ENCODE measurements at regions not wholly inside any gene's neighbourhood (a gene's known extent, or its start where the extent isn't known, plus 50 kb on each side); places are given as distances from the start of the nearest gene placed in this dataset.

DNA sequence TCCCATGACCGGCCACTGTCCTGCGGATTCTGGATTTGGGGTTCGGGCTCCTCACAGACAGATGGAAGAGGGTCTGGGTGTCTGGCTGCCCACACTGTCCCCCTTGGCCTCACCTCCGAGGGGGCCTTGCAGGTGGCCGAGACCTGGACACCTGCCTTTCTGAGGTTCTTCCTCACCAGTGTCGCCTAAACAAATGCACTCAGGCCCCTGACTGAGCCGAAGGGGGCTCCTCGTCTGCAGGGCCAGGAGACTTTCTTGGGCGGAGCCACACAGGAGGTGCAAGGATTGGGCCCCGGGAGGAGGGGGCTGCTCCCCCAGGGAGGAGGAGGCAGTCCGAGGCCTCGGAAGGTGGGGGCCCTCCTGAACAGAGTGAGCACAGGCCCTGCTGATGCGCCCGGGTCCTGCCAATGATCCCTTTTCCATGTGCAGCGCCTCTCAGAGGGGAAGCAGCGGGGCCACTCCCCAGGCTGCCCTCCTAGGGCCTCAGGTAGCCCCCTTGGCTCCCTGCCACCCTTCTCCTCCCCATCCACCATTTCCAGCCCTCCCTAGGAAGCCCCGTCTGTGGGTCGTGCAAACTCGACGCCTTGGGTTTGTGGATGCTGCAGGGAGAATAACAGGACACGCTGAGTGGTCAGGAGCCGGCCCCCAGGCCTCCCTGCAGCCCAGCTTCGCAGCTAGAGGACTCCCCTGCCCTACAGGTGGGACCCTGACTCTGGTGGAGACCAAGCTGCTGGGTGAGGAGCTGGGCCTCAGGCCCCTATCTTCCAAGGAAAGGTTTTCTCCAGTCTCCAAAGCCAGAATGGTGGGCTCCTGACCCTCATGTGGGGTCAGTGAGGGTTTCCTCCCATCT lies 63.4 kb upstream of the ZNF469 start:
- H2BK12ac ChIP-seq (ENCODE audit: low read length in 2 of 2) = peak overlapping the region; percentile 17 to 57
- H2BK120ac ChIP-seq (ENCODE audit: low read depth, low read length) = no peak overlapping the region
- peaks cover 4% of the 10 kb centered on the region for H3K9me3 ChIP-seq (ENCODE audit: control insufficient read depth, low read length)
- peaks cover 30% of the 10 kb centered on the region for H3K4me1 ChIP-seq (ENCODE audit: control insufficient read depth, insufficient read depth, low read depth, low read length)
- H3K14ac ChIP-seq (ENCODE audit: low read length in 2 of 2) = no peak overlapping the region
- no peak overlapping the region for H3K4ac ChIP-seq (ENCODE audit: low read depth in 1 of 2, low read length in 2 of 2)
- no peak overlapping the region for H2AFZ ChIP-seq (ENCODE audit: low read depth, low read length)
- DNase-seq = no peak
- no peak overlapping the region for H3K4me2 ChIP-seq (ENCODE audit: low read length, poor library complexity, severe bottlenecking)
- WGBS = 92% methylated on average over 22 of the region's 23 CpGs
- H2BK15ac ChIP-seq (ENCODE audit: low read depth, poor library complexity, severe bottlenecking) = peak overlapping the region; percentile 54
- H3K9ac ChIP-seq (ENCODE audit: low read length) = no peak overlapping the region
- no peaks in the 10 kb centered on the region for H3K27me3 ChIP-seq (ENCODE audit: control insufficient read depth in 1 of 2, insufficient read depth in 1 of 2, low read length in 2 of 2)
- H3K23ac ChIP-seq (ENCODE audit: low read length in 2 of 2) = no peak overlapping the region
- H3K36me3 ChIP-seq (ENCODE audit: control insufficient read depth in 1 of 2, insufficient read depth in 2 of 2, low read depth in 1 of 2, low read length in 2 of 2) = no peaks in the 10 kb centered on the region
- H4K8ac ChIP-seq (ENCODE audit: low read length) = no peak overlapping the region
- H3K4me3 ChIP-seq (ENCODE audit: insufficient read depth in 1 of 2, low read depth in 1 of 2, low read length in 2 of 2) = no peak overlapping the region
- H3K27ac ChIP-seq (ENCODE audit: low read length, poor library complexity, severe bottlenecking) = no peak overlapping the region
- H3K18ac ChIP-seq (ENCODE audit: low read depth in 1 of 2, low read length in 2 of 2) = peak overlapping the region in 1 of 2 experiments; percentile 13
- H2BK5ac ChIP-seq (ENCODE audit: low read depth, low read length, poor library complexity, severe bottlenecking) = no peak overlapping the region
- peak overlapping the region; percentile 26 for H2AK5ac ChIP-seq (ENCODE audit: low read length, severe bottlenecking)
- H4K91ac ChIP-seq (ENCODE audit: low read length) = no peak overlapping the region
- H3K79me1 ChIP-seq (replicated peaks; ENCODE audit: low read length, poor library complexity, severe bottlenecking) = no peaks in the 10 kb centered on the region

DNA sequence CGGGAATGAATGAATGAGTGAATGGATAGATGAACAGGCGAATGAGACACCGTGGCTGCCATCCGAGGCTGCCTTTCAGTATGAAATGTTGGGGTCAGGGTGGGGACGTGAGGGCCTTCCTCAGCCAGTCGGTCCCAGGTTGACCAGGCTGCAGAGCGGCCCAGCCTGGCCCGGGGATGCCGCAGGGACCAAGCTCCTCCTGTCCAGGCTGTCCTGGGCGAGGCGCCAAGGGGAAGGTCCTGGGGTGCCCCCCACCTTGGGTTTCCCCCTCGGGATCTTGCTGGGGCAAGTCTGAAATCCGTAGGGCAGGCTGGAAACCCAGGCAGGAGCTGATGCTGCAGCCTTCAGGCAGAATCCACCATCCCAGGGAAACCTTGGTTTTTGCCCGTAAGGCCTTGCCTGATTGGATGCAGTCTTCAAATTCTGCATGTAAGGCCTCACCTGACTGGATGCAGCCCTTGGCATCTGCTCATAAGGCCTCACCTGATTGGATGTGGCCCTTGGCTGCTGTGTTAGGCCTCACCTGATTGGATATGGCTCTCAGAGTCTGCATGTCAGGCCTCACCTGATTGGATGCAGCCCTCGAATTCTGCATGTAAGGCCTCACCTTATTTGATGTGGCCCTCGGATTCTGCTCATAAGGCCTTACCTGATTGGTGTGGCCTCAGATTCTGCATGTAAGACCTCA lies 61.7 kb upstream of the ZNF469 start:
- H4K91ac ChIP-seq (ENCODE audit: low read length) = no peak overlapping the region
- peaks cover 20% of the 10 kb centered on the region for H3K4me1 ChIP-seq (ENCODE audit: control insufficient read depth, insufficient read depth, low read depth, low read length)
- H3K4me2 ChIP-seq (ENCODE audit: low read length, poor library complexity, severe bottlenecking) = no peak overlapping the region
- H2AFZ ChIP-seq (ENCODE audit: low read depth, low read length) = no peak overlapping the region
- no peak overlapping the region for H3K4me3 ChIP-seq (ENCODE audit: insufficient read depth in 1 of 2, low read depth in 1 of 2, low read length in 2 of 2)
- H2BK120ac ChIP-seq (ENCODE audit: low read depth, low read length) = no peak overlapping the region
- 94% methylated on average over 16 of the region's 16 CpGs for WGBS
- DNase-seq = no peak
- no peak overlapping the region for H3K18ac ChIP-seq (ENCODE audit: low read depth in 1 of 2, low read length in 2 of 2)
- peak overlapping the region; percentile 10 for H4K8ac ChIP-seq (ENCODE audit: low read length)
- H3K23ac ChIP-seq (ENCODE audit: low read length in 2 of 2) = no peak overlapping the region
- H3K9ac ChIP-seq (ENCODE audit: low read length) = no peak overlapping the region
- no peak overlapping the region for H2BK5ac ChIP-seq (ENCODE audit: low read depth, low read length, poor library complexity, severe bottlenecking)
- no peak overlapping the region for H2AK5ac ChIP-seq (ENCODE audit: low read length, severe bottlenecking)
- peak overlapping the region in 1 of 2 experiments; percentile 69 for H2BK12ac ChIP-seq (ENCODE audit: low read length in 2 of 2)
- H2BK15ac ChIP-seq (ENCODE audit: low read depth, poor library complexity, severe bottlenecking) = no peak overlapping the region
- H3K4ac ChIP-seq (ENCODE audit: low read depth in 1 of 2, low read length in 2 of 2) = no peak overlapping the region
- H3K14ac ChIP-seq (ENCODE audit: low read length in 2 of 2) = no peak overlapping the region
- no peaks in the 10 kb centered on the region for H3K27me3 ChIP-seq (ENCODE audit: control insufficient read depth in 1 of 2, insufficient read depth in 1 of 2, low read length in 2 of 2)
- peaks cover 4% of the 10 kb centered on the region for H3K9me3 ChIP-seq (ENCODE audit: control insufficient read depth, low read length)
- H3K36me3 ChIP-seq (ENCODE audit: control insufficient read depth in 1 of 2, insufficient read depth in 2 of 2, low read depth in 1 of 2, low read length in 2 of 2) = no peaks in the 10 kb centered on the region
- no peaks in the 10 kb centered on the region for H3K79me1 ChIP-seq (replicated peaks; ENCODE audit: low read length, poor library complexity, severe bottlenecking)
- no peak overlapping the region for H3K27ac ChIP-seq (ENCODE audit: low read length, poor library complexity, severe bottlenecking)

GRCh38 chr16:88321635-88322499 lies 60.9 kb upstream of the ZNF469 start:
- Histone ChIP-seq H3K4me1 (ENCODE audit: control insufficient read depth, insufficient read depth, low read depth, low read length) (peaks cover 22% of the 10 kb centered on the region), H2BK120ac (ENCODE audit: low read depth, low read length) (no peak overlapping the region), H2AFZ (ENCODE audit: low read depth, low read length) (no peak overlapping the region), H3K9me3 (ENCODE audit: control insufficient read depth, low read length) (peaks cover 4% of the 10 kb centered on the region), H3K14ac (ENCODE audit: low read length in 2 of 2) (peak overlapping the region in 1 of 2 experiments; percentile 26), H4K8ac (ENCODE audit: low read length) (no peak overlapping the region), H3K27me3 (ENCODE audit: control insufficient read depth in 1 of 2, insufficient read depth in 1 of 2, low read length in 2 of 2) (no peaks in the 10 kb centered on the region), H3K9ac (ENCODE audit: low read length) (no peak overlapping the region), H2BK15ac (ENCODE audit: low read depth, poor library complexity, severe bottlenecking) (no peak overlapping the region), H3K79me1 (replicated peaks; ENCODE audit: low read length, poor library complexity, severe bottlenecking) (no peaks in the 10 kb centered on the region), H2BK5ac (ENCODE audit: low read depth, low read length, poor library complexity, severe bottlenecking) (no peak overlapping the region), H3K36me3 (ENCODE audit: control insufficient read depth in 1 of 2, insufficient read depth in 2 of 2, low read depth in 1 of 2, low read length in 2 of 2) (no peaks in the 10 kb centered on the region), H3K23ac (ENCODE audit: low read length in 2 of 2) (no peak overlapping the region), H3K27ac (ENCODE audit: low read length, poor library complexity, severe bottlenecking) (no peak overlapping the region), H3K4me3 (ENCODE audit: insufficient read depth in 1 of 2, low read depth in 1 of 2, low read length in 2 of 2) (peak overlapping the region in 1 of 2 experiments; percentile 28), H3K4ac (ENCODE audit: low read depth in 1 of 2, low read length in 2 of 2) (no peak overlapping the region), H3K4me2 (ENCODE audit: low read length, poor library complexity, severe bottlenecking) (no peak overlapping the region), H4K91ac (ENCODE audit: low read length) (no peak overlapping the region), H2BK12ac (ENCODE audit: low read length in 2 of 2) (peak overlapping the region in 1 of 2 experiments; percentile 10), H3K18ac (ENCODE audit: low read depth in 1 of 2, low read length in 2 of 2) (no peak overlapping the region), H2AK5ac (ENCODE audit: low read length, severe bottlenecking) (no peak overlapping the region)
- 98% methylated on average over 32 of the region's 32 CpGs for WGBS
- DNase-seq = no peak
